ENCODE measurements at regions not wholly inside any gene's neighbourhood (a gene's known extent, or its start where the extent isn't known, plus 50 kb on each side); places are given as distances from the start of the nearest gene placed in this dataset.

GRCh38 chr2:5026571-5027234 lies 665.5 kb upstream of the SOX11 start:
- no peak for DNase-seq

- DNase-seq: no peak
Observed at GRCh38 chr2:5035057-5035488, 657.1 kb upstream of the SOX11 start.

- no peak for DNase-seq
Observed at GRCh38 chr2:5036256-5036655, 655.9 kb upstream of the SOX11 start.

GRCh38 chr2:5039241-5039975 lies 652.8 kb upstream of the SOX11 start:
- DNase-seq: no peak

GRCh38 chr2:5040571-5040970 lies 651.6 kb upstream of the SOX11 start:
- DNase-seq: no peak

- DNase-seq: no peak
Observed at GRCh38 chr2:5041501-5041900, 650.7 kb upstream of the SOX11 start.

- no peak for DNase-seq
Observed at GRCh38 chr2:5042666-5043440, 649.3 kb upstream of the SOX11 start.

GRCh38 chr2:5051300-5051699 lies 640.9 kb upstream of the SOX11 start:
- DNase-seq: no peak

GRCh38 chr2:5052905-5053304 lies 639.3 kb upstream of the SOX11 start:
- DNase-seq: no peak

GRCh38 chr2:5057891-5058351 lies 634.3 kb upstream of the SOX11 start:
- DNase-seq: no peak

- no peak for DNase-seq
Observed at GRCh38 chr2:5060956-5061355, 631.2 kb upstream of the SOX11 start.

- no peak for DNase-seq
Observed at GRCh38 chr2:5064687-5065086, 627.5 kb upstream of the SOX11 start.

GRCh38 chr2:5067816-5068215 lies 624.4 kb upstream of the SOX11 start:
- DNase-seq: no peak

- DNase-seq: no peak
Observed at GRCh38 chr2:5070257-5070656, 621.9 kb upstream of the SOX11 start.

GRCh38 chr2:5074733-5075132 lies 617.5 kb upstream of the SOX11 start:
- DNase-seq: no peak

- no peak for DNase-seq
Observed at GRCh38 chr2:5076599-5076998, 615.6 kb upstream of the SOX11 start.

GRCh38 chr2:5077479-5078089 lies 614.6 kb upstream of the SOX11 start:
- no peak for DNase-seq

- no peak for DNase-seq
Observed at GRCh38 chr2:5083402-5083801, 608.8 kb upstream of the SOX11 start.

- no peak for DNase-seq
Observed at GRCh38 chr2:5089409-5089808, 602.8 kb upstream of the SOX11 start.

GRCh38 chr2:5093056-5093455 lies 599.1 kb upstream of the SOX11 start:
- no peak for DNase-seq

- DNase-seq: no peak
Observed at GRCh38 chr2:5093518-5093917, 598.7 kb upstream of the SOX11 start.

- no peak for DNase-seq
Observed at GRCh38 chr2:5094192-5094591, 598.0 kb upstream of the SOX11 start.

GRCh38 chr2:5098286-5098685 lies 593.9 kb upstream of the SOX11 start:
- DNase-seq: no peak

All from stimulated activated CD4-positive, alpha-beta T cell treated with anti-CD3 and anti-CD28 coated beads, Interleukin-2, amount 100 ng/mL, for 48 hours (primary cell).